ENCODE measurements at regions not wholly inside any gene's neighbourhood (a gene's known extent, or its start where the extent isn't known, plus 50 kb on each side); places are given as distances from the start of the nearest gene placed in this dataset.

DNA sequence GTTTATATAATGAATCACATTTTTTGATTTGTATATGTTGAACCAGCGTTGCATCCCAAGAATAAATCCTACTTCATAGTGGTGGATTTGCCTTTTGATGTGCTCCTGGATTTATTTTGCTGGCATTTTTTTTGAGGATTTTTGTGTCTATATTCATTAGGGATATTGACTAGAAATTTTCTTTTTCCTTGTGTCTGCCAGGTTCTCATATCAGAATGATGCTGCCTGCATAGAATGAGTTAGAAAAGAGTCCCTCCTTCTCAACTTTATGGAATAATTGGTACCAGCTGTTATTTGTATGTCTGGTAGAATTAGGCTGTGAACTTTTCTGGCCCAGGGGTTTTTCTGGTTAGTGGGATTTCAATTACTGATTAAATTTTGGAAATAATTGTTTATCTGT, 457.4 kb upstream of the DSEL start:
- no peak for DNase-seq
- TF ChIP-seq, protein P1, sequence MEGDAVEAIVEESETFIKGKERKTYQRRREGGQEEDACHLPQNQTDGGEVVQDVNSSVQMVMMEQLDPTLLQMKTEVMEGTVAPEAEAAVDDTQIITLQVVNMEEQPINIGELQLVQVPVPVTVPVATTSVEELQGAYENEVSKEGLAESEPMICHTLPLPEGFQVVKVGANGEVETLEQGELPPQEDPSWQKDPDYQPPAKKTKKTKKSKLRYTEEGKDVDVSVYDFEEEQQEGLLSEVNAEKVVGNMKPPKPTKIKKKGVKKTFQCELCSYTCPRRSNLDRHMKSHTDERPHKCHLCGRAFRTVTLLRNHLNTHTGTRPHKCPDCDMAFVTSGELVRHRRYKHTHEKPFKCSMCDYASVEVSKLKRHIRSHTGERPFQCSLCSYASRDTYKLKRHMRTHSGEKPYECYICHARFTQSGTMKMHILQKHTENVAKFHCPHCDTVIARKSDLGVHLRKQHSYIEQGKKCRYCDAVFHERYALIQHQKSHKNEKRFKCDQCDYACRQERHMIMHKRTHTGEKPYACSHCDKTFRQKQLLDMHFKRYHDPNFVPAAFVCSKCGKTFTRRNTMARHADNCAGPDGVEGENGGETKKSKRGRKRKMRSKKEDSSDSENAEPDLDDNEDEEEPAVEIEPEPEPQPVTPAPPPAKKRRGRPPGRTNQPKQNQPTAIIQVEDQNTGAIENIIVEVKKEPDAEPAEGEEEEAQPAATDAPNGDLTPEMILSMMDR (IDR thresholded peaks at IDR 0.05): no peak
- Histone ChIP-seq H3K27me3 (no peaks in the 10 kb centered on the region), H3K27ac (no peak overlapping the region), H3K4me1 (no peaks in the 10 kb centered on the region), H3K9me3 (no peaks in the 10 kb centered on the region), H3K4me3 (no peak overlapping the region), H3K36me3 (no peaks in the 10 kb centered on the region)
- intact Hi-C loops (cut with DNase I; ENCODE audit: low total_unique reads): no loop called here

DNA sequence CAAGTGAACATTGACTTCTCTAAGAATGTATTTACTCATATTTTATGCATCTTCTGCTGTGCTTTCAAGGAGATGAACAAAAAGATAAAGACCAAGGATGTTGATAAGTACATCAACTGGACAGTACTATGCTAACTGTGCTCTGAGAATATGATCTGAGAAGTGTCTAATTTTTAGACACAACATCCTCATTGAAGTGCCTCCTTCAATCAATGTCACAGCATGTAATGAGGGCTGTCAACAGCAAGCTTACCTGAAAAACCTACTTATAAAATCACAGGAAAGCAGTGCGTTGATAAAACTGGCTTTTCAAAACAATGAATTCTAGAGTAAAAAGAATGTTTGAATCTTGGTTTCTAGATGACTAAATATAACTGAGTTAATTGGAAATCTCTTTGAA, 452.9 kb upstream of the DSEL start:
- H3K27me3 ChIP-seq: no peaks in the 10 kb centered on the region
- TF ChIP-seq, protein P1 (IDR thresholded peaks at IDR 0.05): no peak
- DNase-seq: no peak
- H3K4me1 ChIP-seq: no peaks in the 10 kb centered on the region
- no peaks in the 10 kb centered on the region for H3K9me3 ChIP-seq
- intact Hi-C loops (cut with DNase I; ENCODE audit: low total_unique reads): no loop called here
- H3K27ac ChIP-seq: no peak overlapping the region
- no peak overlapping the region for H3K4me3 ChIP-seq
- no peaks in the 10 kb centered on the region for H3K36me3 ChIP-seq

DNA sequence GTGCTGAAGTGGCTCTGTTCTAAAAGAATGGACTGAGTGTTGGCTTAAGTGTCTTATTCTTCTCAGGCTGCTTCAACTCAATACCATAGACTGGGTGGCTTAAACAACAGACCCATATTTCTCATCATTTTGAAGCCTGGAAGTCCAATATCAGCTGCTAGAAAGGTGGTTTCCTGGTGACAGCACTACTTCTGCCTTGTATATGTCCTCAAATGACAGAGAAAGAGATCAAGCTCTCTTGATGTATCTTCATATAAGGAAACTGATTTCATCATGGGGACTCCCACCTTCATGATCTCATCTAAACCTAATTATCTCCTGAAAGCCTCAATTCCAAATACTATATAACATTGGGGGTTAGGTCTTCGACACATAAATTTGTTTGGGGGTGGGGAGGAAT, 449.7 kb upstream of the DSEL start:
- no peaks in the 10 kb centered on the region for H3K4me1 ChIP-seq
- TF ChIP-seq, protein P1 (IDR thresholded peaks at IDR 0.05): no peak
- intact Hi-C loops (cut with DNase I; ENCODE audit: low total_unique reads): no loop called here
- no peaks in the 10 kb centered on the region for H3K27me3 ChIP-seq
- H3K9me3 ChIP-seq: no peaks in the 10 kb centered on the region
- no peak overlapping the region for H3K27ac ChIP-seq
- no peak overlapping the region for H3K4me3 ChIP-seq
- no peak for DNase-seq
- no peaks in the 10 kb centered on the region for H3K36me3 ChIP-seq

GRCh38 chr18:67964462-67964861, 447.9 kb upstream of the DSEL start:
- intact Hi-C loops (cut with DNase I; ENCODE audit: low total_unique reads): no loop called here
- no peak overlapping the region for H3K4me3 ChIP-seq
- H3K36me3 ChIP-seq: no peaks in the 10 kb centered on the region
- no peaks in the 10 kb centered on the region for H3K27me3 ChIP-seq
- TF ChIP-seq, protein P1 (IDR thresholded peaks at IDR 0.05): no peak
- no peak overlapping the region for H3K27ac ChIP-seq
- H3K9me3 ChIP-seq: no peaks in the 10 kb centered on the region
- no peak for DNase-seq
- H3K4me1 ChIP-seq: no peaks in the 10 kb centered on the region

DNA sequence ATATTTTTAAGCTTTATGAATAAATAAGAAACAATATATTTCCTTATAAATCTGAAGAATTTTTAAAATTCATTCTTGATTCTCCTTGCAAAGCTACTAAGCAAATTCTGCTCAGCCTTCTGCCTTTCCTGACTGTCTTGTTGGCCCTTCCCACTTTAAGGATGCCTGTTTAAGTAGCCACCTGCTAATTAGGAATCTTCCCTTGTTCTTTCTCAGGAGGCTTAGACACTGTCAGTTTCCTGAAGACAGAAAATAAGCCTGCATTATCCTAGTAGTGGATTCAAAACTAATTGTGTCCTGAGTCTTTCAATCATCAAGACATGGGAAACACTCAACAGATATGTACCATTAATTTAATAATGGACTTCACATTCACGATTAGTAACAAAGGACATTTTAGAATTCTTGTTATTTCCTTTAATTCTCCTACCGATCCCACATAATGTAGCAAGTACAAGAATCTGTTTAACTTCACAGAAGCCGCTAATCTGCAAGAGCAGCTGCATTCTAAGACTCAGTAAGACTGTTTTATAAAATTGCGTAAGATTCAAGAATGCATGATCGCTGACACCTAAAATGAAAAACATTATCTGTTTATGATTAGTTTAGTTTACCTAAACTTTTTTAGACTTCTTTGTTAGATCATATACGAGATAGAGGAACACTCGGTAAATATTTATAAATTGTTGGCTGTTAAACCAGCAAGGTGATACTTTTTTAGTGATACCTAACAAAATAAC, 445.4 kb upstream of the DSEL start:
- Histone ChIP-seq H3K27me3 (no peaks in the 10 kb centered on the region), H3K36me3 (no peaks in the 10 kb centered on the region), H3K9me3 (no peaks in the 10 kb centered on the region), H3K27ac (no peak overlapping the region), H3K4me3 (no peak overlapping the region), H3K4me1 (no peaks in the 10 kb centered on the region)
- no peak for DNase-seq
- intact Hi-C loops (cut with DNase I; ENCODE audit: low total_unique reads): no loop called here
- TF ChIP-seq, protein P1 (IDR thresholded peaks at IDR 0.05): no peak

- intact Hi-C loops (cut with DNase I; ENCODE audit: low total_unique reads): no loop called here
- no peak overlapping the region for H3K4me3 ChIP-seq
- no peaks in the 10 kb centered on the region for H3K36me3 ChIP-seq
- H3K4me1 ChIP-seq: no peaks in the 10 kb centered on the region
- H3K9me3 ChIP-seq: no peaks in the 10 kb centered on the region
- TF ChIP-seq, protein P1 (IDR thresholded peaks at IDR 0.05): no peak
- H3K27ac ChIP-seq: no peak overlapping the region
- DNase-seq: no peak
- H3K27me3 ChIP-seq: no peaks in the 10 kb centered on the region
Measured at GRCh38 chr18:67957684-67958083, 441.2 kb upstream of the DSEL start.
